ENCODE measurements at regions not wholly inside any gene's neighbourhood (a gene's known extent, or its start where the extent isn't known, plus 50 kb on each side); places are given as distances from the start of the nearest gene placed in this dataset.

DNA sequence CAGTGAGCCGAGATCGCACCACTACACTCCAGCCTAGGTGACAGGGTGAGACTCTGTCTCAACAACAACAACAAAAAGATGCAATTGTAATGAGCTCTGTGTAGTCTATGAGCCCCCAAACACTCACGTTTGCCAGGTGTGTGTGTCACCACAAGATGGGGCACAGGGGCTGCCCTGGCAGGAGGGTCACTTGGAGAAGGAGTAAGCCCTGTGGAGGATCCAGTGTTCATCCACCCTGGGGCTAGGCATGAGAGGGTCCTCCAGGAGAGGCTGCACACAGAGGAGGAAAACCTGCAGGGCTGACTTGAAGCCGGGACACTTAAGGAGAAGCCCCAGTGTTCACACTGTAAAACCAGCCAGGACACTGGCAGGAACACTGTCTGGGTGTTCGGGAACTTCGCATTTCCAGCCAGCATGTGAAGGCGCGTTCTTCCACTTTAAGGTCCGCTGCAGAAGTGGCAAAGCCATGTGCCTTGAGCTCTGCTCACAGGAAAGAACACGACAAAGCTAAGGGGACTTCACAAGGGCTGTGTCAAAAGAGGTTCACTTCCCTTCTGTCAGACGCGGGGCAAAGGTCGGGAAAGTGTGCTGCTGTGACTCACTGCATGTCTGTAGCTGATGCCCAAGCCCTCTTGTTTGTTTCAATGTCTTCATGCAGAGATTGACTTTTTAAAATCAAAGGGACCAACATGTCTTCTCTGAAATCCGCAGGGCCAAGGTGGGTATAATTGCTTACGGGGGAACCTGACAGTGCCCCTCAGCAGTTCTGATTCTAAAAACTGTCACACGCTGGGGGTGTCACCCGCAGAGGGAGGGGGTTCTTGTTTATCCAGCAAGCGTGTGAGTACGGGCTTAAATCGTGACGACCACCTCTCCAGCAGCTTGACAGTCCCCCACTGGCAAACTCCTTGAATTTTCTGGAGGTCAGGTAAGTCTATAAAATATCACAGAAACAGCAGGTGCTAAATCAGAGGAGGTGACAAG lies 102.8 kb downstream of the RIPK4 start:
- Histone ChIP-seq H3K36me3 (no peaks in the 10 kb centered on the region), H3K9me3 (no peaks in the 10 kb centered on the region), H3K27me3 (no peaks in the 10 kb centered on the region), H3K4me1 (no peaks in the 10 kb centered on the region), H3K4me3 (no peak overlapping the region), H3K27ac (no peak overlapping the region)
- no peak for TF ChIP-seq POLR2A (IDR thresholded peaks at IDR 0.05)
- TF ChIP-seq, protein P1, sequence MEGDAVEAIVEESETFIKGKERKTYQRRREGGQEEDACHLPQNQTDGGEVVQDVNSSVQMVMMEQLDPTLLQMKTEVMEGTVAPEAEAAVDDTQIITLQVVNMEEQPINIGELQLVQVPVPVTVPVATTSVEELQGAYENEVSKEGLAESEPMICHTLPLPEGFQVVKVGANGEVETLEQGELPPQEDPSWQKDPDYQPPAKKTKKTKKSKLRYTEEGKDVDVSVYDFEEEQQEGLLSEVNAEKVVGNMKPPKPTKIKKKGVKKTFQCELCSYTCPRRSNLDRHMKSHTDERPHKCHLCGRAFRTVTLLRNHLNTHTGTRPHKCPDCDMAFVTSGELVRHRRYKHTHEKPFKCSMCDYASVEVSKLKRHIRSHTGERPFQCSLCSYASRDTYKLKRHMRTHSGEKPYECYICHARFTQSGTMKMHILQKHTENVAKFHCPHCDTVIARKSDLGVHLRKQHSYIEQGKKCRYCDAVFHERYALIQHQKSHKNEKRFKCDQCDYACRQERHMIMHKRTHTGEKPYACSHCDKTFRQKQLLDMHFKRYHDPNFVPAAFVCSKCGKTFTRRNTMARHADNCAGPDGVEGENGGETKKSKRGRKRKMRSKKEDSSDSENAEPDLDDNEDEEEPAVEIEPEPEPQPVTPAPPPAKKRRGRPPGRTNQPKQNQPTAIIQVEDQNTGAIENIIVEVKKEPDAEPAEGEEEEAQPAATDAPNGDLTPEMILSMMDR (IDR thresholded peaks at IDR 0.05), result no peak
- intact Hi-C loops (cut with DNase I; ENCODE audit: low total_unique reads), result no loop called here
- no peak for DNase-seq

- intact Hi-C loops (cut with DNase I; ENCODE audit: low total_unique reads), result no loop called here
- H3K27me3 ChIP-seq, result no peaks in the 10 kb centered on the region
- H3K4me3 ChIP-seq, result no peak overlapping the region
- H3K4me1 ChIP-seq, result no peaks in the 10 kb centered on the region
- no peaks in the 10 kb centered on the region for H3K9me3 ChIP-seq
- no peak for TF ChIP-seq POLR2A (IDR thresholded peaks at IDR 0.05)
- TF ChIP-seq, protein P1 (IDR thresholded peaks at IDR 0.05), result no peak
- no peaks in the 10 kb centered on the region for H3K36me3 ChIP-seq
- DNase-seq, result no peak
- H3K27ac ChIP-seq, result no peak overlapping the region
Measured at GRCh38 chr21:41662761-41663160, 104.1 kb downstream of the RIPK4 start.

DNA sequence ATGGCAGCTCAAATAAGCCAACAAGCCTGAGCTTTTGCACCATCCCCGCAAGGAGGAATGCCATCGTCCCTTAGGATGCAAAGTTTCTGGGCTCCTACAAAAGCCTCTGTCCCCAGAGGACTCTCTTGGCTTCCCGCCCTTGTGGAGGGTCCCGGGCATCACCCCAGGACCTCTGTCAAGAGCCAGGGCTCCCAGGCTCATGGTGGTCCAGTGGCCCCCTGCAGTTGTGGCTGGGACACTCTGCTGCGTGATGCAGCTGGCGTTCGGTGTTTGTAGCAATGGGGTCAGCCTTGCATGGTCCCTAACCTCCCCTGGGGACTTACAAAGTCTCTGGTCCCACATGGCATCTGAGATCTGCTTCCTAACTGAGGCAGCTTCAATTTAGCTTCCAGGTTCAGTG lies 104.7 kb downstream of the RIPK4 start:
- H3K4me1 ChIP-seq, result no peaks in the 10 kb centered on the region
- no peaks in the 10 kb centered on the region for H3K9me3 ChIP-seq
- no peak overlapping the region for H3K4me3 ChIP-seq
- TF ChIP-seq, protein P1 (IDR thresholded peaks at IDR 0.05), result no peak
- TF ChIP-seq POLR2A (IDR thresholded peaks at IDR 0.05), result no peak
- H3K36me3 ChIP-seq, result no peaks in the 10 kb centered on the region
- no peaks in the 10 kb centered on the region for H3K27me3 ChIP-seq
- no peak for DNase-seq
- intact Hi-C loops (cut with DNase I; ENCODE audit: low total_unique reads), result no loop called here
- H3K27ac ChIP-seq, result no peak overlapping the region

- Histone ChIP-seq H3K4me3 (no peak overlapping the region), H3K27ac (no peak overlapping the region), H3K9me3 (no peaks in the 10 kb centered on the region), H3K27me3 (no peaks in the 10 kb centered on the region), H3K36me3 (no peaks in the 10 kb centered on the region), H3K4me1 (no peaks in the 10 kb centered on the region)
- TF ChIP-seq, protein P1 (IDR thresholded peaks at IDR 0.05), result no peak
- TF ChIP-seq POLR2A (IDR thresholded peaks at IDR 0.05), result no peak
- DNase-seq, result no peak
- intact Hi-C loops (cut with DNase I; ENCODE audit: low total_unique reads), result no loop called here
Measured at GRCh38 chr21:41660748-41661147, 106.1 kb downstream of the RIPK4 start.

DNA sequence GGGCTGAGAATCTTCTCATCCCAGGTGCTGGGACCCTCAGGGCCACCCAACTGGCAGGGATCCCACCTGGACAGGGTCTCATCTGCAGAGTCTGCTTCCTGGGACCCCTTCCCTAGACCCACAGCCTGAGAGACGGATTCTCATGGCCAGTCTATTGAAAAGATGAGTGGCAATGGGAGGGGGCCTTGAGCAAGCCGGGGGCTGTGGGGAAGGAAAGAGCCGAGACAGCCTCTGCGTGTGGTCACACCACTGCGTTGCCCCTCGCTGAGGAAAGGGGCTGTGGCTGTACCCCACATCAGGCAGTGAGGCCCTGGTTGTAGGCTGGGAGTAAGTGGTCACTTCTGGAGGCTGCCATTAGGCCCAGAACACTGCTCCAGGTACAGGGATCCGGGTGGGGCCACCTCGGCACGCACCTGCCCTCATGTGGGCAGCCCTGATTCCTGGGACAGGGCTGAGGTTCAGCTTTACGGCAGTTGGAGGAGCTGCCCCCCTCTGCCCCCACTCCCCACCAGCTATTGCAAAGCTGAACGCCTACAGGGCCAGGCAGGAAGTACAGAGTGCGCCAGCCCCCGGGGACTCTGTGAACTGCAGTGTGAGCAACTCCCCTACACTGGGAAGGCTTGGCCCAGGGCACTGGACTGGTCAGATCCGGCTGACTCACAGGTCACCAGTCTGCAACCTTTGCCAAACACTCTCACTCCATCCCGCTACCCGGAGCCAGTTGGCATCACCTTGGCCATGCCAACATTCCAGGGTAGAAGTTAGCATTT lies 106.9 kb downstream of the RIPK4 start:
- H3K36me3 ChIP-seq, result no peaks in the 10 kb centered on the region
- intact Hi-C loops (cut with DNase I; ENCODE audit: low total_unique reads), result no loop called here
- H3K27ac ChIP-seq, result no peak overlapping the region
- DNase-seq, result no peak
- H3K27me3 ChIP-seq, result no peaks in the 10 kb centered on the region
- H3K4me1 ChIP-seq, result no peaks in the 10 kb centered on the region
- TF ChIP-seq POLR2A (IDR thresholded peaks at IDR 0.05), result no peak
- TF ChIP-seq, protein P1 (IDR thresholded peaks at IDR 0.05), result no peak
- H3K4me3 ChIP-seq, result no peak overlapping the region
- no peaks in the 10 kb centered on the region for H3K9me3 ChIP-seq

Measured in uterus (tissue), 3 donors.